Tibial nerve (tissue), 4 donors: ENCODE measurements at regions not wholly inside any gene's neighbourhood (a gene's known extent, or its start where the extent isn't known, plus 50 kb on each side); places are given as distances from the start of the nearest gene placed in this dataset.

ENCODE experiments used
- DNase-seq, 2 donors: peaks; one replicate each; pipeline ENCODE4 v3.0.0-alpha.2; 2019; ENCODE audit warnings: low spot score in 2 of 2
- H3K27ac ChIP-seq, 4 donors: fragments of 200-600 bp; sonication (generic) in 3 of 4; one replicate each; pipeline ENCODE4 v1.5.1; 2017 to 2019; ENCODE audit warnings: mild to moderate bottlenecking in 1 of 4
- H3K27me3 ChIP-seq, 2 donors: fragments of 200-600 bp; sonication (generic) in 1 of 2; one replicate each; pipeline versions ENCODE4 v1.5.1 to v1.6.0; 2017 to 2019
- H3K36me3 ChIP-seq, 3 donors: fragments of 200-600 bp; sonication (generic); one replicate each; pipeline ENCODE4 v1.5.1; 2018 to 2019
- H3K4me1 ChIP-seq, 4 donors: fragments of 200-600 bp; sonication (generic) in 3 of 4; one replicate each; pipeline ENCODE4 v1.5.1; 2017 to 2019
- H3K4me3 ChIP-seq, 4 donors: fragments of 200-600 bp; sonication (generic) in 3 of 4; one replicate each; pipeline ENCODE4 v1.5.1; 2017 to 2019; ENCODE audit warnings: mild to moderate bottlenecking in 1 of 4, moderate library complexity in 1 of 4
- H3K9me3 ChIP-seq, 4 donors: fragments of 200-600 bp; sonication (generic) in 3 of 4; one replicate each; pipeline ENCODE4 v1.5.1; 2017 to 2019
- EP300 ChIP-seq, 2 donors: sonication (generic); formaldehyde crosslinking; IDR thresholded peaks; one replicate each; pipeline ENCODE4 v1.6.1; 2017; ENCODE audit warnings: antibody characterized with exemption in 2 of 2, mild to moderate bottlenecking in 1 of 2
- POLR2A ChIP-seq, 2 donors: fragments of 450-650 bp; IDR thresholded peaks; one replicate each; pipeline ENCODE4 v1.6.1; 2017; ENCODE audit warnings: antibody characterized with exemption in 2 of 2, mild to moderate bottlenecking in 2 of 2, moderate library complexity in 2 of 2
- WGBS, 2 donors: methylation state at CpG; one replicate each; pipeline ENCODE4 v1.1.5; 2018; 5-methylcytosine and 5-hydroxymethylcytosine counted together
- TF ChIP-seq, protein P1 (sequence below), 5 experiments: fragments of 200-600 bp in 3 of 5; fragments of 450-650 bp in 2 of 5; sonication (generic) in 3 of 5; IDR thresholded peaks; one replicate each; pipeline ENCODE4 v1.5.1; 2016 to 2019; ENCODE audit warnings: antibody characterized with exemption in 5 of 5, mild to moderate bottlenecking in 3 of 5, moderate library complexity in 2 of 5

- TF ChIP-seq POLR2A (IDR thresholded peaks at IDR 0.05) (no peak), EP300 (IDR thresholded peaks at IDR 0.05) (no peak)
- TF ChIP-seq, protein P1, sequence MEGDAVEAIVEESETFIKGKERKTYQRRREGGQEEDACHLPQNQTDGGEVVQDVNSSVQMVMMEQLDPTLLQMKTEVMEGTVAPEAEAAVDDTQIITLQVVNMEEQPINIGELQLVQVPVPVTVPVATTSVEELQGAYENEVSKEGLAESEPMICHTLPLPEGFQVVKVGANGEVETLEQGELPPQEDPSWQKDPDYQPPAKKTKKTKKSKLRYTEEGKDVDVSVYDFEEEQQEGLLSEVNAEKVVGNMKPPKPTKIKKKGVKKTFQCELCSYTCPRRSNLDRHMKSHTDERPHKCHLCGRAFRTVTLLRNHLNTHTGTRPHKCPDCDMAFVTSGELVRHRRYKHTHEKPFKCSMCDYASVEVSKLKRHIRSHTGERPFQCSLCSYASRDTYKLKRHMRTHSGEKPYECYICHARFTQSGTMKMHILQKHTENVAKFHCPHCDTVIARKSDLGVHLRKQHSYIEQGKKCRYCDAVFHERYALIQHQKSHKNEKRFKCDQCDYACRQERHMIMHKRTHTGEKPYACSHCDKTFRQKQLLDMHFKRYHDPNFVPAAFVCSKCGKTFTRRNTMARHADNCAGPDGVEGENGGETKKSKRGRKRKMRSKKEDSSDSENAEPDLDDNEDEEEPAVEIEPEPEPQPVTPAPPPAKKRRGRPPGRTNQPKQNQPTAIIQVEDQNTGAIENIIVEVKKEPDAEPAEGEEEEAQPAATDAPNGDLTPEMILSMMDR (IDR thresholded peaks at IDR 0.05), result no peak
- Histone ChIP-seq H3K4me3 (no peak overlapping the region), H3K4me1 (no peaks in the 10 kb centered on the region), H3K27ac (no peak overlapping the region), H3K9me3 (no peaks in the 10 kb centered on the region), H3K36me3 (no peaks in the 10 kb centered on the region), H3K27me3 (no peaks in the 10 kb centered on the region)
- no peak for DNase-seq
- 58 to 63% methylated on average over 1 of the region's 1 CpG for WGBS, 2 donors
These were observed 234.3 kb downstream of the ABCC12 start for GRCh38 chr16:47921535-47921934.

DNA sequence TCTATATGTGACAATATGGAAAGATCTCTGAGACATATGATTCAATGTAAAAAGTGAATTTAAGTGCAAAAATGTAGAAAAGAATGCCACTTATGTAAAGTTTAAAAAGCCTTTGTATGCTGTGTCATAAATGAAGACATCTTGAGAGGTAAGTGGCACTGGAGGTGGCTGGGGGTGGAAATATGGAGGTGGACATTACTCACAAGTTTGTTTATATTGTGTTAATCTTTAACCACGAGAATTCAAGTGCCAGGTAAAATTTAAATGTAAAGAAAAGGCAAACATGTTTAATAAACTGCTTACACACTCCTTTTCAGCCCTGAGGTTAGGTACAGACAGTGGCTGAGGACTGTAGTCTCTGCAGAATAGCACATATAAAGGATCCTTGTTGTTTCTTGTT is 235.1 kb downstream of the ABCC12 start:
- 15 to 19% methylated on average over 1 of the region's 1 CpG for WGBS, 2 donors
- Histone ChIP-seq H3K36me3 (no peaks in the 10 kb centered on the region), H3K27me3 (no peaks in the 10 kb centered on the region), H3K4me1 (no peaks in the 10 kb centered on the region), H3K9me3 (no peaks in the 10 kb centered on the region), H3K4me3 (no peak overlapping the region), H3K27ac (no peak overlapping the region)
- no peak for DNase-seq
- no peak for TF ChIP-seq EP300 (IDR thresholded peaks at IDR 0.05)
- TF ChIP-seq, protein P1 (IDR thresholded peaks at IDR 0.05), result no peak
- no peak for TF ChIP-seq POLR2A (IDR thresholded peaks at IDR 0.05)

- no peak for DNase-seq
- Histone ChIP-seq H3K4me3 (no peak overlapping the region), H3K27ac (no peak overlapping the region), H3K9me3 (peaks cover 0 to 10% (median 0%) of the 10 kb centered on the region in 4 donors), H3K36me3 (no peaks in the 10 kb centered on the region), H3K4me1 (no peaks in the 10 kb centered on the region), H3K27me3 (no peaks in the 10 kb centered on the region)
- no peak for TF ChIP-seq POLR2A (IDR thresholded peaks at IDR 0.05)
- no peak for TF ChIP-seq EP300 (IDR thresholded peaks at IDR 0.05)
- TF ChIP-seq, protein P1 (IDR thresholded peaks at IDR 0.05), result no peak
These were observed 238.7 kb downstream of the ABCC12 start for GRCh38 chr16:47917118-47917517.

- H3K4me3 ChIP-seq, result no peak overlapping the region
- H3K27ac ChIP-seq, result no peak overlapping the region
- WGBS, 2 donors, result 35% methylated on average over 2 of the region's 2 CpGs
- H3K27me3 ChIP-seq, result no peaks in the 10 kb centered on the region
- H3K4me1 ChIP-seq, result no peaks in the 10 kb centered on the region
- TF ChIP-seq EP300 (IDR thresholded peaks at IDR 0.05) (no peak), POLR2A (IDR thresholded peaks at IDR 0.05) (no peak)
- TF ChIP-seq, protein P1 (IDR thresholded peaks at IDR 0.05), result no peak
- H3K36me3 ChIP-seq, result no peaks in the 10 kb centered on the region
- H3K9me3 ChIP-seq, result peaks cover 0 to 10% (median 0%) of the 10 kb centered on the region in 4 donors
- DNase-seq, result no peak
These were observed 239.5 kb downstream of the ABCC12 start for GRCh38 chr16:47916266-47916665.

GRCh38 chr16:47907109-47907508 is 248.7 kb downstream of the ABCC12 start:
- Histone ChIP-seq H3K4me3 (no peak overlapping the region), H3K27me3 (no peaks in the 10 kb centered on the region), H3K9me3 (peaks cover 0 to 14% (median 0%) of the 10 kb centered on the region in 4 donors), H3K27ac (no peak overlapping the region), H3K36me3 (no peaks in the 10 kb centered on the region), H3K4me1 (no peaks in the 10 kb centered on the region)
- no peak for DNase-seq
- TF ChIP-seq, protein P1 (IDR thresholded peaks at IDR 0.05), result no peak
- TF ChIP-seq EP300 (IDR thresholded peaks at IDR 0.05) (no peak), POLR2A (IDR thresholded peaks at IDR 0.05) (no peak)
- 78 to 83% methylated on average over 13 of the region's 13 CpGs for WGBS, 2 donors
